SK-N-SH (cell line): ENCODE measurements at regions not wholly inside any gene's neighbourhood (a gene's known extent, or its start where the extent isn't known, plus 50 kb on each side); places are given as distances from the start of the nearest gene placed in this dataset.

Experiments
- CTCF ChIA-PET: fragments of 300-600, 350-600 bp; formaldehyde crosslinking; extraction: SDS; loops from one replicate; lab custom pipeline; 2021; lab: Yijun Ruan, JAX
- POLR2A ChIA-PET: fragments of 350-600 bp; sonication (Branson Sonifier 250); formaldehyde crosslinking; extraction: SDS; loops from one replicate; lab custom pipeline; 2020; ENCODE audit warnings: antibody characterized with exemption, inconsistent platforms; lab: Yijun Ruan, JAX
- DNase-seq: peaks from one replicate; pipeline ENCODE4 v3.0.0; 2012
- H2AFZ ChIP-seq: fragments of 200-600 bp; sonication (generic); 2 replicates; pipeline ENCODE4 v1.8.1; 2016; ENCODE audit warnings: antibody characterized with exemption, mild to moderate bottlenecking, low read depth
- H3F3A ChIP-seq: fragments of 200-600 bp; sonication (generic); replicated peaks from 2 replicates; pipeline ENCODE3; 2016; ENCODE audit warnings: antibody characterized with exemption, mild to moderate bottlenecking; ENCODE audit not compliant: insufficient read depth
- H3K27ac ChIP-seq, 2 experiments: fragments of 200-500 bp in 1 of 2; fragments of 200-600 bp in 1 of 2; sonication (Bioruptor generic) in 1 of 2; sonication (generic), shearing (Covaris generic) in 1 of 2; 2 replicates each; pipeline versions ENCODE4 v1.5.1 to v1.6.1; 2014 to 2016; ENCODE audit warnings: low read depth in 2 of 2, inconsistent platforms in 1 of 2, low read length in 1 of 2, mild to moderate bottlenecking in 1 of 2, mixed read lengths in 1 of 2
- H3K27me3 ChIP-seq: fragments of 200-600 bp; sonication (generic), shearing (Covaris generic); 2 replicates; pipeline ENCODE4 v1.6.1; 2016; ENCODE audit warnings: mixed run types; ENCODE audit not compliant: insufficient read depth
- H3K36me3 ChIP-seq, 2 experiments: fragments of 200-500 bp in 1 of 2; fragments of 200-600 bp in 1 of 2; sonication (Bioruptor generic) in 1 of 2; sonication (generic) in 1 of 2; replicated peaks in 1 of 2; 2 replicates each; pipeline versions ENCODE3 to v1.5.1; 2014 to 2016; ENCODE audit warnings: low read length in 1 of 2, mild to moderate bottlenecking in 1 of 2; ENCODE audit not compliant: insufficient read depth in 2 of 2, control insufficient read depth in 1 of 2
- H3K4me1 ChIP-seq, 2 experiments: fragments of 200-500 bp in 1 of 2; fragments of 200-600 bp in 1 of 2; sonication (Bioruptor generic) in 1 of 2; sonication (generic), shearing (Covaris generic) in 1 of 2; 2 replicates each; pipeline versions ENCODE4 v1.5.1 to v1.6.1; 2014 to 2016; ENCODE audit warnings: low read depth in 1 of 2, low read length in 1 of 2, mixed run types in 1 of 2; ENCODE audit not compliant: insufficient read depth in 2 of 2, control insufficient read depth in 1 of 2
- H3K4me2 ChIP-seq: fragments of 200-600 bp; sonication (generic), shearing (Covaris generic); 2 replicates; pipeline ENCODE4 v1.6.1; 2017; ENCODE audit warnings: mixed run types
- H3K4me3 ChIP-seq, 2 experiments: fragments of 200-500 bp in 1 of 2; fragments of 200-600 bp in 1 of 2; sonication (Bioruptor generic) in 1 of 2; sonication (generic), shearing (Covaris generic) in 1 of 2; 2 replicates each; pipeline versions ENCODE4 v1.5.1 to v1.8.1; 2014 to 2016; ENCODE audit warnings: low read depth in 2 of 2, inconsistent platforms in 1 of 2, low read length in 1 of 2, mild to moderate bottlenecking in 1 of 2, mixed read lengths in 1 of 2, moderate library complexity in 1 of 2
- H3K79me2 ChIP-seq: fragments of 200-600 bp; sonication (generic); 2 replicates; pipeline ENCODE4 v1.8.1; 2017; ENCODE audit warnings: mild to moderate bottlenecking; ENCODE audit not compliant: insufficient read depth
- H3K9ac ChIP-seq: fragments of 200-600 bp; sonication (generic); 2 replicates; pipeline ENCODE4 v1.6.1; 2017; ENCODE audit warnings: mixed run types
- H3K9me2 ChIP-seq: fragments of 200-600 bp; sonication (generic); 2 replicates; pipeline ENCODE4 v1.6.1; 2017; ENCODE audit warnings: mixed run types
- H3K9me3 ChIP-seq: fragments of 200-600 bp; sonication (generic); 2 replicates; pipeline ENCODE4 v1.6.1; 2017; ENCODE audit warnings: mixed run types, mild to moderate bottlenecking, moderate library complexity
- H4K20me1 ChIP-seq: fragments of 200-600 bp; sonication (generic); 2 replicates; pipeline ENCODE4 v1.6.1; 2017; ENCODE audit warnings: mild to moderate bottlenecking, mixed run types; ENCODE audit not compliant: insufficient read depth
- CTCF ChIP-seq: fragments of 200-600 bp; sonication (generic); IDR thresholded peaks from 2 replicates; pipeline ENCODE4 v1.6.1; 2017; ENCODE audit warnings: antibody characterized with exemption, mild to moderate bottlenecking, moderate library complexity
- ELF1 ChIP-seq: IDR thresholded peaks from 2 replicates; pipeline ENCODE4 v1.4.0; 2012
- EP300 ChIP-seq, 2 experiments: IDR thresholded peaks; 2 replicates each; pipeline versions ENCODE4 v1.4.0 to v1.6.1; 2012; ENCODE audit warnings: borderline replicate concordance in 1 of 2, low read depth in 1 of 2, low read length in 1 of 2
- EZH2phosphoT487 ChIP-seq: fragments of 200-600 bp; sonication (generic); IDR thresholded peaks from 2 replicates; pipeline ENCODE4 v1.6.1; 2017; ENCODE audit warnings: low read depth, mixed run types, mild to moderate bottlenecking, antibody characterized with exemption, moderate library complexity, borderline replicate concordance
- FOXJ3 ChIP-seq: sonication (generic); formaldehyde crosslinking; IDR thresholded peaks from 2 replicates; pipeline ENCODE4 v1.5.1; 2020; ENCODE audit warnings: mild to moderate bottlenecking, missing genetic modification reagents
- FOXM1 ChIP-seq: IDR thresholded peaks from 2 replicates; pipeline ENCODE4 v1.4.0; 2012; ENCODE audit warnings: low read depth, mild to moderate bottlenecking
- GATA2 ChIP-seq: sonication (generic); formaldehyde crosslinking; IDR thresholded peaks from 2 replicates; pipeline ENCODE4 v1.5.0; 2020; ENCODE audit warnings: mild to moderate bottlenecking, missing genetic modification reagents
- IRF3 ChIP-seq: fragments of 150-350 bp; IDR thresholded peaks from 2 replicates; pipeline ENCODE4 v1.6.1; 2016; ENCODE audit warnings: mild to moderate bottlenecking, low read depth, low read length
- MXI1 ChIP-seq: IDR thresholded peaks from 2 replicates; pipeline ENCODE4 v1.6.1; 2012; ENCODE audit warnings: mild to moderate bottlenecking, low read depth, low read length, improper control_type of control experiment
- NFIC ChIP-seq: IDR thresholded peaks from 2 replicates; pipeline ENCODE4 v1.4.0; 2012; ENCODE audit warnings: borderline replicate concordance
- PBX3 ChIP-seq: IDR thresholded peaks from 2 replicates; pipeline ENCODE4; 2012
- RAD21 ChIP-seq: IDR thresholded peaks from 2 replicates; pipeline ENCODE4 v1.6.1; 2012; ENCODE audit warnings: mild to moderate bottlenecking, low read length
- REST ChIP-seq: IDR thresholded peaks from 2 replicates; pipeline ENCODE4 v1.6.1; 2012; ENCODE audit warnings: mild to moderate bottlenecking, low read depth, low read length, moderate library complexity
- RFX5 ChIP-seq: IDR thresholded peaks from 2 replicates; pipeline ENCODE4 v1.6.1; 2012; ENCODE audit warnings: mild to moderate bottlenecking, improper control_type of control experiment, low read length
- RXRA ChIP-seq: IDR thresholded peaks from 2 replicates; pipeline ENCODE4 v1.4.0; 2012; ENCODE audit warnings: low read depth, mild to moderate bottlenecking, borderline replicate concordance
- TAF1 ChIP-seq: IDR thresholded peaks from 2 replicates; pipeline ENCODE4 v1.6.1; 2012; ENCODE audit warnings: low read depth, mild to moderate bottlenecking, low read length, moderate library complexity, borderline replicate concordance
- TEAD4 ChIP-seq: IDR thresholded peaks from 2 replicates; pipeline ENCODE4 v1.4.0; 2012; ENCODE audit warnings: mild to moderate bottlenecking, borderline replicate concordance; ENCODE audit not compliant: insufficient read depth
- YY1 ChIP-seq: IDR thresholded peaks from 2 replicates; pipeline ENCODE4 v1.4.0; 2012; ENCODE audit warnings: low read depth, mild to moderate bottlenecking
- ZBTB33 ChIP-seq: IDR thresholded peaks from 2 replicates; pipeline ENCODE4 v1.4.0; 2012; ENCODE audit warnings: low read depth, borderline replicate concordance
- WGBS: methylation state at CpG from one replicate; pipeline ENCODE4 v1.1.6; 2017; ENCODE audit warnings: low lambda C conversion rate; 5-methylcytosine and 5-hydroxymethylcytosine counted together
- TF ChIP-seq, protein P1 (sequence below): IDR thresholded peaks from 2 replicates; pipeline ENCODE4 v1.4.0; 2012; ENCODE audit warnings: low read depth, borderline replicate concordance

DNA sequence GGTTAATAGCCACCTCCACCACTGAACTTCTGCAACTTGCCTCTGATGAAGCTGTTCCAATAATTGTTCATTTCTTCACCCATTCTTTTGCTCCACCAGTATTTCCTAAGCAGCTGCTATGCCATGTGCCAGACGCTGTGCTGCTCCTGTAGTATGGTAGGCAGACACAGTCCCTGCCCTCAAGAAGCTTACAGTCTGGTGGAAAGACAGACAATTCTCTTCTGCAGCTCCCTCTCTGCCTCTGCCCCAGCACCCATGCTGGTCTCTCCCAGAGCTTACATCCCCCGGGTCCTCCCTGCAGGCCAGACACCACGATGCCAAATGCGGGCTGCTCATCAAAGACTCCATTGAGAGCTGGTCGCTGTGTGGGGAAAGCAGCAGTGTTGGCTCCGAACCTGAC, 111.6 kb upstream of the ESRRB start:
- ChIA-PET POLR2A (no interaction called here), CTCF (interaction anchor here (1.1 to 1.2 kb wide), 2 partner anchors 28 to 89 kb away, joined by 3 to 4 read pairs; no protein-coding TSS in a partner anchor)
- Histone ChIP-seq H3K4me1 (no peaks in the 10 kb centered on the region; a peak in 1 of 4 replicates), H3K79me2 (no peaks in the 10 kb centered on the region), H3K9me3 (no peaks in the 10 kb centered on the region), H3K27me3 (no peaks in the 10 kb centered on the region), H3K4me2 (no peak overlapping the region), H3K9me2 (no peaks in the 10 kb centered on the region), H3F3A (no peaks in the 10 kb centered on the region), H3K9ac (no peak overlapping the region), H4K20me1 (no peaks in the 10 kb centered on the region), H2AFZ (no peak overlapping the region), H3K27ac (no peak overlapping the region), H3K4me3 (no peak overlapping the region), H3K36me3 (no peaks in the 10 kb centered on the region)
- no peak for TF ChIP-seq ELF1
- TF ChIP-seq TAF1, result no peak
- TF ChIP-seq ZBTB33, result no peak
- TF ChIP-seq RFX5, result no peak
- no peak for TF ChIP-seq RXRA
- no peak for TF ChIP-seq MXI1
- no peak for TF ChIP-seq REST
- no peak for TF ChIP-seq GATA2 (CRISPR knock-in tag)
- TF ChIP-seq EP300 (IDR thresholded peaks at IDR 0.05; ENCODE audit: borderline replicate concordance in 1 of 2, low read depth in 1 of 2, low read length in 1 of 2), result no peak
- TF ChIP-seq PBX3, result no peak
- no peak for TF ChIP-seq FOXJ3
- no peak for TF ChIP-seq YY1
- no peak for TF ChIP-seq TEAD4
- TF ChIP-seq IRF3, result no peak
- no peak for TF ChIP-seq CTCF
- TF ChIP-seq RAD21, result no peak
- TF ChIP-seq, protein P1, sequence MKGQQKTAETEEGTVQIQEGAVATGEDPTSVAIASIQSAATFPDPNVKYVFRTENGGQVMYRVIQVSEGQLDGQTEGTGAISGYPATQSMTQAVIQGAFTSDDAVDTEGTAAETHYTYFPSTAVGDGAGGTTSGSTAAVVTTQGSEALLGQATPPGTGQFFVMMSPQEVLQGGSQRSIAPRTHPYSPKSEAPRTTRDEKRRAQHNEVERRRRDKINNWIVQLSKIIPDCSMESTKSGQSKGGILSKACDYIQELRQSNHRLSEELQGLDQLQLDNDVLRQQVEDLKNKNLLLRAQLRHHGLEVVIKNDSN, result no peak
- TF ChIP-seq NFIC, result no peak
- TF ChIP-seq FOXM1, result no peak
- TF ChIP-seq EZH2phosphoT487, result no peak
- WGBS, result 47% methylated on average over 6 of the region's 6 CpGs
- no peak for DNase-seq
